Inferior parietal cortex (tissue), 1 donor: ENCODE measurements at regions not wholly inside any gene's neighbourhood (a gene's known extent, or its start where the extent isn't known, plus 50 kb on each side); places are given as distances from the start of the nearest gene placed in this dataset.
A peak's percentile ranks its signal among the peaks of the same experiment; 100 is the strongest.

Source experiments
- DNase-seq: peaks from one replicate; pipeline ENCODE4 v3.0.0-alpha.2; 2016; ENCODE audit errors: extremely low spot score

DNA sequence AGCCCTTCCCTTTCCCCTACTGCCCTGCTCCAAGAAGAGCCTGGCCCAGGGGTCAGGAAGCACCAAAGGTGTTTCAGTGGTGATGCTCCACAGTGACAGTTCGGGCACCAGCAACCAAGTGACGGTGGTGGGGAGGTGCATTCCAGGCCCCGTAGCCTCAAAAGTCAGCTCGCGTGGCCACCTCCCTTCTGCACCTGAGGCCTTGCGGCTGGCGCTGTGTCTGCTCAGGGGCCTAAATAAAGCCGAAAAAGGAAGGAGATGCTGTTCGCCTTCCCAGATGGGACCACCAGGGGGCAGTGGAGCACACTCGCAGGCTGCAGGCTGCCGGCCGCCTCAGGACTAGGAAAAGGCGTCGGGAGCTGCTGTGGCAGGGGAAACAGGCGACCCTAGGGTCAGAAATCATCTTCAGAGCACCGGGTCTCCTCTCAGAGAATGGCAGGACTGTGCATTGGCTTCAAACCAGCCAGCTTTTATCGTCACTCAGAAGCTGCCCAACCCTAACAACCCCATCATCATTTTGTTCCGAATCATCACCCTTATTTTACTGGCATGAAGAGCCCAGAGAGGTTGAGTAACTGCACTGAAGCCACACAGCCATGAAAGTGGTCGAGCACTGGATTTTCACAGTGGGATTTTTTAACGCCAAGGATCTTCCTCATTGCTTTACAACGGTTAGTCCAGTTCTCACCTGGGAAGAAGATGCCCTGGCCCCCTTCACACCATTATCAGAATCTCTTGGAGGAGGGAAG is 213.0 kb upstream of the CELF4 start:
- peak; percentile 85 for DNase-seq

DNA sequence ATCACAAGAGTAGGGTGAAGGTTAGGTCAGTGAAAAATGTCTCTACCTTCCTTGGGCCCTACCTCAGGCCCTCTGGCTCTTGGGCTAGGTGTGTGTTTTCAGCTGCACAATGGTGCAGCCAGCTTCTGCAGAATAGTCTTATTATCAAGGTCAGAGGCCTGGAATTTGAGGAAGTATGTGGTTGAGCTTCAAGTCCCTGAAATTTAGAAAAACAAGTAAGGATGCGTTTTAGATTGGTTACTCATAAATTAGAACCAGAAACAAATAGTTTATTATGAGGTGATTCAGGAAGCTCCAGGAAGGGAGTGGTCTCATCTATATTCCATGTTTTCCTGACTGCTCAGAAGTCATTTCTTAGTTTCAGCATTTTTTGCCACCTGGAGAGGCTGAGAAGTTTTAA is 204.2 kb upstream of the CELF4 start:
- no peak for DNase-seq

DNA sequence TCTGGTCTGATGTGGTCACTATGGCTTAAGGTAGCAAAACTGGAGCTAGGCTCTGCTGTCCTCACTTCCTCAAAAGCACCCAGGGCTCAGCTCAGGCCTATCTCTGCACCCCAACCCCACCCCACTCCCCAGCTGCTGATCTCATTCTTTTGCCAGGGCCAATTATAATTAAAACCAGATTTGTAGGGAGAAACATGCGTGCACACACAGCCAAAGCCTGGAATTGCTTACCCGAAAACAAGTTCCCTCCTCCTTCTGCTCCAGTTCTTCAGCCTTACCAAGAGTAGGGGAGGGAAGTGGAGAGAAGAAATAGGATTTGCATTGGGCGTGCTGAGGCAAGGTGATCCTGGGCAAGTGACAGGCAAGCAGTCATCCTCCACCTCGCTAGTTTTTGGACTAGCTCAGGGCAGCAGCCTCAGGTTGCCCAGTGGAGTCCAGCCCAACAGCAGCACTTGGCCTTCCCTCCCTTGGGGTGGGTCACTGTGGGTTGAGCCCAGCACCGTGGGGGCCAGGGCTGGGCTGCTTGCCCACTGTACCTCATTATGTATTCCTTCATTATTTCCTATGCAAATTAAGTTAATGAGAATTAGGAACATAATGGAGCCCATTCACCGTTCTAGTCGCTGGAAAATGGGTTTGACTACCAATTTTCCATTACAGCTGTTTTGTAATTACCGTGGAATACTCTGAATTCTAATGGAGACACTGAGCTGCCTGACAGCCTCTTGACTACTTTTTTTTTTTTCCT is 199.1 kb upstream of the CELF4 start:
- DNase-seq: no peak

DNA sequence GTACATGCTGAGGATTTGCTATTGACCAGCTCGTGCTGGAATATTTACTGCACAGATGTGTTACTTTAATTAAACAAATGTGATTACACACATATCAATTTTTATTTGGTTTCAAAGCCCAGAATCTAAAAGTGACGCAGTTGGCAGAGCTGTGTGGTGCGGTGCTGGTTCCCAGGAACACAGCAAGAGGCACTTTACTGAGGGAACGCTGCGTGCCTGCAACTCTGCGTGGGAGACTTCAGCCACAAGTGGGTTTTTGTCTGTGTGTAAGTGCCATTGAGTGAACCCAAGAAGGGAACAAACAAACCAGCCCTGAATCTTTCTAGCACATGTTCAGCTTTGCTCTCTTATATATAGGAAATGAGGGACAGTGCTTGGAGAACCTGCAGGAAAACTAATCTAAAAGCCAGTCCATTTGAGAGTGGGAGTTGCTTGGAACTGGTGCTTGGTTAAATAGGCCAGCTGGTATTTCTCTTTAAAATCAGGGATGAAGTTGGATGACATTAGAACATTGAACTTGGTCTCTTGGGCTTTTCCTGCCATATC is 196.6 kb upstream of the CELF4 start:
- DNase-seq: peak; percentile 46

DNA sequence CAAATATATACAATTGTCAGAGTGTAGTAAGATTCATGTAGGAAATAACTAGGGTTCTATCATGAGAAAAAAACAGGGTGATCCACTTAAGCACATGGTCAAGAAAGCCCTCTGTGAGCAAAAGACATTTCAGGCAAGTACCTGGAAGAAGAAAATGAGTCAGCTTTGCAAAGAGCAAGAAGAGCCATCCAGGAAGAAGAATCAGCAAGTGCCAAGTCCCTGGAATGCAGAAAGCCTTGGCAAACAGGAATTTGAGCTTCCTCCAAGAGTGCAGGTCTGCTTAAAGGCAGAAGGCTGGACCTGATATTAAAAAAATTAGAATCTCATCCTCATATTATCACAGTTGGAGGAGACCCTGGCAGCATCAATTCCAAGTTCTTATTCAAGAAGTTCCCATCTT is 188.5 kb upstream of the CELF4 start:
- no peak for DNase-seq

DNA sequence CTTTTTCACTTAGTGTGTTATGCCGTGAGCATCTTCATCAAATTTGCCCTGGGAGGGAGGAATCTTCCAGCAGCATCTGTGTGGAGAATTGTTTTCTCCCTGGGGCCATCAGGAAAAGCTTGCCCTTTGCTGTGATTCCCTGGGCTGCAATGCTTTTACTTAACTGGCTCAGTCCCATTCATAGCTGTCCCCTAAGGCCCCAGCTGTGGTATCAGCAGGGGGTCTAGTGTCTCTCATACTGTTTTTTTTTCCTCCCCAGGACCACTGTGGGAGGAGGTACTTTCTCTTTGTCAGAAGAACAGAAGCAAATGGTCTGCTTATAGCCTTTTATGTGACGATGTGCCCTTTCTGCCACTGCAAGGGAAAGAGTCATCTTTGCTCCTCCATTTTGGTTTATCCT is 176.8 kb upstream of the CELF4 start:
- DNase-seq: no peak

DNA sequence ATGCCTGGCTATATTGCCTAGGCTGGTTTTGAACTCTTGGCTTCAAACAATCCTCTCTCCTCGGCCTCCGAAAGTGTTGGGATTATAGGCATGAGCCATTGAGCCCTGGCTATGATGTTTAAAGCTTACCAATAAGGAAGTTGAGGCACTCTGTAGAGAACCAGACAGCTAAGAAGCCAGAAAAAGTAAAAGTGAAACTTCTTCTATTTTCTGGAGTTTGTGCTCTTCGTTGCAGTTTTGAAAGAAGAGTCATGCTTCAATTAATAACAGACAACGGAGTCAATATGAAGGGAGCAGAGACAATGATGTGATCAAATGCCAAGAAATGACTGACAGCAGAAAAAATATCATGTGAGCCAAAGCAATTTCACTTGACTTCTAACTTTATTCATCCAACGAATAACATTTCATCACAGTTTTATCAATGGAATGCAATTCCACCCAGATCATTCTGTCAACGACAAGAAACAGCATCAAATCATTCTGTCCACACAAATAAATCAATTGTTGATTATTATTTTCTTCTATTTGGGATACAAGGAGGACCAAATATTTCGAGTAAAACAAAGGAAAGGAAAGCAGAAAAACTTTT is 175.5 kb upstream of the CELF4 start:
- DNase-seq: no peak

DNA sequence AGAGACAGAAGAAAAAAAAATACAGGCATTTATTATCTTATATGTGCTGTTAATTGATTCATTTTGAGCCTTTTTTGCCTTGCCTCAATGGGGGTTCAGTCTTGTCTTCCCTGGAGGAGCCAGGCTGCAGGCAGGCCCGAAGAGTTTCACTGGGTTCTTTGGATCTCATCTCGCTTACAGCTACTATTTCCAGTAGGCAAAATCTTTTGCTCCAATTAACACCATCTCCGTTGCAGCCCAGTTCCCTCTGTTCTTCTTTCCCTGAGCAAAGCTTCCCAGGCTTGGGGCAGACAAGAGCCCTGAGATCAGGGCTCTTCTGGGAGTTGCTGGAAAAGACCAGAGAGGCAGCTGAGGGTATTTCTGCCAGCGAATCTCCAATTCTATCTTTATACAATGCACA is 168.8 kb upstream of the CELF4 start:
- no peak for DNase-seq

DNA sequence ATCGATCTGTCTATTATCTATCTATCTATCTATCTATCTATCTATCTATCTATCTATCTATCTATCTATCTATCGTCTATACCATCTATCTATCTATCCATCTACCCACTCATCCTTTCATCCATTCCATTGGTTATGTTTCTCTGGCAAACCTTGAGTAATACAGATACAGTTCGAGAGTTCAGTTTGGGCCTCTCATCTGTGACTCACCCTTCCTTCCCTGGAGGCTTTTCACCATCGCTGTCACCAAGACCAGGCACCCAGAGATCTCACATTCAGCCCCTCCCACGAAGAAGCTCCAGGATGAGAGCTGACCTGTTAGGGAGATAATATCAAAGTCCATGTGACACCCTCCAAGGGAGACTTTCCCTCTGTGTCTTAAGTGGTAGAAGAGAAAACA is 164.1 kb upstream of the CELF4 start:
- no peak for DNase-seq

DNA sequence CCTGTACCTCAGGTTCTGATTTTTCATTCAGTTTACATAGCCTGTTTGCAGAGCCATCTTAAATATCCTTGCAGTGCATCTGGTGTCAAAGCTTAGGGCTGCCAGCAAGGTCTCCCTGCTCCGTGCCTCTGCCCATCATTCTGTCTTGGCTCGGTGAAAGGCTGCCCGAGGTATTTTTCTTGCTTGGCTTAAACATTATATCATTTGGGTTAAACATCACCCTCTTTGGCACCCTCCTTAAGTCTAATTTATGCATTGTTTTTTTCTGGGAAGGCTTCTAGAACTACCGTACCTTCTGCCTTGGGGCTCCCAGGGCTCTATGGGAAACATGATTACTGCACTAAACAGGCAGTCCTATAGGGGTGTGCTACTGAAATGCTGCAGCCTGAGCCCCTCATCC is 158.6 kb upstream of the CELF4 start:
- DNase-seq: no peak

DNA sequence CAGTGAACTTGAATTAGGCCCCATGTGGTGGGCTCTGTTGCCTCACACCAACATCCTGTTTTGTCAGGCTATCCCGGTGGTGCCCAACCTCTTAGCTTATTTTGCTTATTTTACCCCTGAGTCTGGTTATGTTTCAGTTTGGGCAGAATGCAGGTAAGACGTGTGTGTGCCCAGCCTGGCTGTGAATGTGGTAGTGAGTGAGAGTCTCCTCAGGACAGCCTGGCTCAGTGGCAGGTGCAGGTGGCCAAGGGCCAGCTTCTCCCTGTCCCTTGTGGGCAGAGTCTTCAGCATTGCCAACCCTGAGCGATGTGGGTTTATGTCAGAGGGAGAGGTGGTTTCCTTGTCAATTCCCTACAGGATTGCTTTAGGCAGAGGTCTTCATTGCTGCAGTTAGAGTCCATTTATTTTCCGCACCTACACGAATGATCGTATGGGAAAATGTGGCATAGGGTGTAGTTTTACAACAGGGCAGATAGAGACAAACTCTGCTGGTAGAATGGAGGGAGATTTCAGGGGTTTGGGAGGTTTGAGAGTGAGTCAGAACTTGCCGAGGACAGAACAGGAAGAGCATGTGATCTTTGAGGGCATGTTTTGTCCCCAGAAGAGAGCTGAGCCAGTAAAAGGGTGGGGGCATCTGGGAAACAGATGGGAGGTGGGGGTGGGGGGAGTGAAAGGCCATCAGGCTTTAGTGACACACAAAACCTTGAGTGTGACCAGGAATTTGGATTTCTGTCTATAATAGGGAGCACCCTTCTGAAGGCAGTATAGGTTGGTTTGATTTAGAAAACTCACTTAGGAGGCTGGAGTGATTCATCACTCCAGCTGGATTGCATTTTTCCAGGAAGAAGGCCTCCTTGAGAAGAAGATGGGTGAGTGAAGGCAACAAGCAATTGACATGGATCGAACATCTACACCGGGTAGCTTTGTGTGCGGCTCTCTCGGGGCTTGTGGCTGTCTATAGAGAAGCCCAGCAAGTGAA is 156.2 kb upstream of the CELF4 start:
- DNase-seq: no peak

DNA sequence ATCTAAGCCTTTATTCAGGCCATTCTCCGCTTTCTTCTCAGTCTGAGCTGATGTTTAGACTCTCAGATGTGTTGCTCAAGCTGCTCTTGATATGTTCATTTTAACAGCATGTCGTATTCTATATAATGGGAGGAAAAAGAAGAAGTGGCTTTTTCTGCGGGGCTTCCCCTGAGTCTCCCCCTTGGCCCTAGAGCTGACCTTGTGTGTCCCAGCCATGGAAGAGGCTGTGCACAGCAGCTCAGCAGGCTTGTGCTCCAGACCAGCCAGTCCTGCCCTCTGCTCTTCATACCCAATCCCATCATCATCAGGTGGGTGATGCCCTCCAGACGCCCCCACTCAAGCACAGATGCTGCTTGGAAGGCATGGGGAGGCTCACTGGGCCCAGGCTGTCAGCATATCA is 155.1 kb upstream of the CELF4 start:
- DNase-seq: no peak

DNA sequence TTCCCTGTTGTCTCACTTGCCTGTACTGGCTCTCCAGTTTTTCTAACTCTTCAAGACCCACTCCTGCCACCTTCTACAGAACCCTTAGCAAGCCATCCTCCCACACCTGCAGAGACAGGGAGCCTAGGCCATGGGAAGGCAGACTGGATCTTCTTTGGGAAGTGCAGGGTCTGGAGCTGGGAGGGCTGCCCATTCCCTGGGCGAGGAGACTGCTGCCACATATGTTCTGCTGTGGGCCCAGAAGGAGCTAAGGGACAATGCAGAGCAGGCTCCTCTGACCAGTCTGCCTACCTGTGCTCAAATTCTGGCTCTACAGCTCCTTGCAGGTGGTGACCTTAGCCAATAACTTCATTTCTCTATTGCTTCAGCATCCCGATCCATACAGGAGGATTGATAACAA is 152.1 kb upstream of the CELF4 start:
- no peak for DNase-seq

DNA sequence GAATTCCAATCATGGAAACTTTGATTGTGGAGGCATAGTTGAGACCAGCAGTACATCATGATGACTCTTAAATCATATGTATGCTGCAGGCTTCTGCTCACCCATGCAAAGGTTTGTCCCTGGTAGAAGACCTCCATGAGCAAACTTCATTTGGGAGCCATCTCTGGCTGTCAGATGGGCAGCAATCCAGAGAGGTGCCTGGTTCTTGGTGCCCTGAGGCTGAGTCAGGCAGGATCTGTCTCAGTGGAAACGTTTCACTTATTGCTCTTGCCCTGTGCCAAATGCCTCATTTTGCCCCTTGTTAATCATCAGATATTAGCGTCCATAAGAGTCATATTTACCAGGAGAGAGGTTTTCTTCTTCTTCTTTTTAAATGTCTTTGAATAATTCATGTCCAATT is 151.5 kb upstream of the CELF4 start:
- DNase-seq: no peak

DNA sequence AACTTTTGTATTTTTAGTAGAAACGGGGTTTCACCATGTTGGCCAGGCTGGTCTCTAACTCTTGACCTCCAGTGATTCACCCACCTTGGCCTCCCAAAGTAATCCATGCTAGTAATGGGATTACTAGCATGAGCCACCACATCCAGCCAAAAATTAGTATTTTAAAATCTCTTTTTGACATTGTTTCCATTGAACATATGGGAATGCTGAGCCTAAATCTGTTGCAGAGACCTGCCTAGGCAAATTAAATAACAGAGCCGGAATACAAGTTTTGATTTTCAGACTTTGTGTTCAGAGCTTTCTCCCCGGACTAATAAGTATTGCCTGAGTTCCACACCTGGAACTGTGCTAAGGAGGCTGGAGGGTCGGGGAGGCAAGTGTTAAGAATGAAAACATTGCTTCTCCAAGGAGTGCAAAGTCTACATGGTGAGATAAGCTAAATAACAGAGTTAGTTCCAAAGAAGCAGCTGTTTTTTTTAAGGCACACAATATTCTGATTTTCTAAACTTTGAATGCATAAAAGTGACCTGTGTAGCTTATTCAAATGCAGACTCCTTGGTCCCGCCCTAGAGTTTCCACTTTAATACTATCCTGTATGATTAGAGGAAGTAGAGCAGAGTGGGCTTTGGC is 150.6 kb upstream of the CELF4 start:
- DNase-seq: no peak

DNA sequence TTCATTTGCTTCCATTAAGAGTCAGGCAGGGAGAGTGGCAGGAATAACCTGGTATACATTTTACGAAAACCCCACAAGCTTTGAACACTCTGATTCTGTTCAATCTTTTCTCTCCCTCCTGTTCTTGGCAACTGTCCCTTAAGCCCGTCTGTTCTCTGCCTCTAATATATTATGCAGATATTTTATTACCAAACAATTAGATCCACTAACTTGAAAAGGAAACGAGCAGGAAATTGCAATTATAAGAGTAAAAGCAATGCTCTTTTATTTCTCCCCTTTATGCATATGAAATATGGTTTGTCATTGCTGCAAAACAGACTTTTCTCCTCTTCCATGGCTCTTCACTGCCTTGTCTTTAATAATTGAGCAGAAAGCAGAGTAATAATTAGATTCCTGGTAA is 149.1 kb upstream of the CELF4 start:
- no peak for DNase-seq

DNA sequence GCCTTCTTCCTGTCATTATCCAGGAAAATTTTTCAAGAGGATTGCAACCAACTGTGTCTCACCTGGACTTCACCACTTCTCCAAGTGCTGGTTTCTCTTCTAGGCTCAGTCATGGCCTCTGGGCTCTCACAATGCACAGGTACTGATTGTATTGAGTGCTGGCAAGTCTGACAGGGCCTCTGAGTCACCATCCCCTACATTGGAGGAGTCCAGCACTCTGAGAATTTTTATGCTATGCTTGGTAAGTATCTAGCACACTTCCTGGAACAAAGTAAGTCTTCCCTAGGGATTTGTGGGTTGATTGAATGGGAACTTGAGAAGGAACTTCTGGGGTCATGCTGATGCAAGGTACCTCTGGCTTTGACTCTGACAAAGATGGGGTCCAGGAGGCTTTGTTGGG is 147.2 kb upstream of the CELF4 start:
- DNase-seq: no peak

DNA sequence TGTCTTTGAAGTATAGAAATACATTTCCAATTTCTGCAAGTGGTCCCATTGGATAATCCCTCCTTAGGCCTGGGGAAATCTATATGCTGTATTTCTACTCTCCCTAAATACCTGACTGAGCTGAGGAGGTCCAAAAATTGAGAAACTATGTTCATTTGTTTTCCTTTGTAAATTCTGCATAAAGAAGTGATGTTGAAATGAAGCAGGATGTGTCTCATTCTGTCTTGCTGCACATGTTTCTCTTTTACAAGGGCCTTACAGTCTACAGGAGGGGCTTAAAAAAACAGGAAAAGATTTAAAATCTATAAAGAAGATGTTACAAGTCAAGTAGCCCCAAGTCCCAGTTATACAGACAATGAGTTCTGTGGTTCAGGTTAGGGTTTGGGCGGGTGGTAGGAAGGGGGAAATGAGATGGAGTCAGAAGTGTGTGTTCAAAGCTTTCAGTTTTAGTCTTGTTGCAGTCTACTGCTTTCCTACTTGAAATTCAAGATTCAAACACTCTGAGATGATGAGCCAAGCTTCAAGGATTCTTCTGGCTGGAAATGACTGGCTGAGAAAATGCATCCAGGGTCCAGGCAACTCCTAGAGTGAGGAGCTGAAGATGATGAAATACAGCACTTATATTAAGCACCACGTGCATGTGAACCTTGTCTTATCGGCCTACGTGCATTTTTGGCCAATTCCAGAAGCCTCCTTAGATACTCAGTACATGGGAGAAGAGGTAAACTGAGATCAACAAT is 146.3 kb upstream of the CELF4 start:
- DNase-seq: no peak

DNA sequence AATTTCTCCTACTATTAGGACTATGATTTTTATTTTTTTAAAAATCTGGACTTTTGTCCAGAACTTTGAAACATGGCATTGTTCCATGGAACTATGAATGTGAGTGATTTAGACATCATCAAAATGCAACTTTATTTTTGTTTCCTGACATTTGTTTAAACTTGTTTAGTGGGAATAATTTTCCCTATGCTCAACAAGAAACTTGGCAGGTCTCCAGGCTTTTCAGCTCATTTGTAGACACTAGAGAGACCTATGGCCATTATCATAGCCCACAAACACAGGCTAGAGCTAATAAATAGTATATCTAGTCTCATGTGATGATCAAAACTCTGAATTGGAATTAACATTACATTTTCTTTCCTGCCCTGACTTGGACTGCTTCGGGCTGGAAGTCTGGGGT is 145.1 kb upstream of the CELF4 start:
- no peak for DNase-seq

DNA sequence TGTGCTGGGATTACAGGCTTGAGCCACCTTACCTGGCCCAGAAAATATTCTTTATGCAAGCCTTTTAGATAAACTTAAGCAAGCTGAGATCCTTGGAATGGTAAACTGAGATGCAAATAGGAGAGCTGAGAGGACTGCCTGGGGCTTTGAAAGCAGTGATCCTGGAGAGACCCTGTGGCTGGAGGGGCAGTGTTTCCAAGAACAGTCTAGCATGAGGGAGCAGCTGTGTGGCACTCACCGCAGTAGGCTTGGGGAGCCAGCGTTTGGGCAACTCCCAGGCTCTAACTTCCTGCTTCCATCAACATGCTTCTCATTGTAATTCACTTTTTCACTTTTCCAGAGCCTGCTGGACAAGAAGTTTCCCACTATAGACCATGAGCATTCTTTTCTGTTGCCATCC is 144.1 kb upstream of the CELF4 start:
- DNase-seq: no peak

DNA sequence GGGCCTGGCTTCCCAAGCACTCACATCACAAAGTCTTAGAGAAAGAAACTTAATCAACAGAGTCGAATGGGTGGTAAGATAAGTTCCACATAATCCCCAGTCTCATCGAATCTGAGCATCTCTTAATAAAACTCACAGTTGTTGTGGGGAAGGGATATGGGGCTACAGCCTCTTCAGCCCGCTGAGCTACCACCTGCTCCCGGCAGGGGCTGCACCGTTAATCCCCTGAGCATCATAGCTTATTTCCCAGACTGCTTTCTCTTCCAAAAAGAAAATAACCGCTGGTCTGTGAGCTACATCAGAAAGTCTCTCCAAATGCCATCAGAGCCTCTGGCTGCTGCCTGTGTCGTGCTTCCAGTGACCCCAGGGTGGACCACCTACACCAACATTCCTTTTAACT is 139.4 kb upstream of the CELF4 start:
- DNase-seq: no peak
